ENCODE measurements at regions not wholly inside any gene's neighbourhood (a gene's known extent, or its start where the extent isn't known, plus 50 kb on each side); places are given as distances from the start of the nearest gene placed in this dataset.

- TF ChIP-seq, protein P1, sequence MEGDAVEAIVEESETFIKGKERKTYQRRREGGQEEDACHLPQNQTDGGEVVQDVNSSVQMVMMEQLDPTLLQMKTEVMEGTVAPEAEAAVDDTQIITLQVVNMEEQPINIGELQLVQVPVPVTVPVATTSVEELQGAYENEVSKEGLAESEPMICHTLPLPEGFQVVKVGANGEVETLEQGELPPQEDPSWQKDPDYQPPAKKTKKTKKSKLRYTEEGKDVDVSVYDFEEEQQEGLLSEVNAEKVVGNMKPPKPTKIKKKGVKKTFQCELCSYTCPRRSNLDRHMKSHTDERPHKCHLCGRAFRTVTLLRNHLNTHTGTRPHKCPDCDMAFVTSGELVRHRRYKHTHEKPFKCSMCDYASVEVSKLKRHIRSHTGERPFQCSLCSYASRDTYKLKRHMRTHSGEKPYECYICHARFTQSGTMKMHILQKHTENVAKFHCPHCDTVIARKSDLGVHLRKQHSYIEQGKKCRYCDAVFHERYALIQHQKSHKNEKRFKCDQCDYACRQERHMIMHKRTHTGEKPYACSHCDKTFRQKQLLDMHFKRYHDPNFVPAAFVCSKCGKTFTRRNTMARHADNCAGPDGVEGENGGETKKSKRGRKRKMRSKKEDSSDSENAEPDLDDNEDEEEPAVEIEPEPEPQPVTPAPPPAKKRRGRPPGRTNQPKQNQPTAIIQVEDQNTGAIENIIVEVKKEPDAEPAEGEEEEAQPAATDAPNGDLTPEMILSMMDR (IDR thresholded peaks at IDR 0.05; ENCODE audit: insufficient read depth, low read length, poor library complexity, severe bottlenecking), result no peak
- H3K36me3 ChIP-seq (ENCODE audit: control insufficient read depth, insufficient read depth, low read length), result no peaks in the 10 kb centered on the region
- no peaks in the 10 kb centered on the region; the same call in none of the 2 replicates for H3K27me3 ChIP-seq (replicated peaks; ENCODE audit: control insufficient read depth, insufficient read depth, low read length)
- no peak overlapping the region for H3K4me3 ChIP-seq (replicated peaks; ENCODE audit: low read depth, low read length)
- DNase-seq (ENCODE audit: extremely low read depth, insufficient read length), result no peak
Measured at GRCh38 chr6:1178590-1178989, 133.3 kb upstream of the FOXQ1 start.

- H3K4me3 ChIP-seq (replicated peaks; ENCODE audit: low read depth, low read length), result no peak overlapping the region
- DNase-seq (ENCODE audit: extremely low read depth, insufficient read length), result no peak
- TF ChIP-seq, protein P1 (IDR thresholded peaks at IDR 0.05; ENCODE audit: insufficient read depth, low read length, poor library complexity, severe bottlenecking), result no peak
- no peaks in the 10 kb centered on the region; the same call in none of the 2 replicates for H3K27me3 ChIP-seq (replicated peaks; ENCODE audit: control insufficient read depth, insufficient read depth, low read length)
- no peaks in the 10 kb centered on the region for H3K36me3 ChIP-seq (ENCODE audit: control insufficient read depth, insufficient read depth, low read length)
Measured at GRCh38 chr6:1176567-1176966, 135.3 kb upstream of the FOXQ1 start.

GRCh38 chr6:1175877-1176276 is 136.0 kb upstream of the FOXQ1 start:
- TF ChIP-seq, protein P1 (IDR thresholded peaks at IDR 0.05; ENCODE audit: insufficient read depth, low read length, poor library complexity, severe bottlenecking), result no peak
- Histone ChIP-seq H3K4me3 (replicated peaks; ENCODE audit: low read depth, low read length) (no peak overlapping the region), H3K27me3 (replicated peaks; ENCODE audit: control insufficient read depth, insufficient read depth, low read length) (no peaks in the 10 kb centered on the region; the same call in none of the 2 replicates), H3K36me3 (ENCODE audit: control insufficient read depth, insufficient read depth, low read length) (no peaks in the 10 kb centered on the region)
- no peak for DNase-seq (ENCODE audit: extremely low read depth, insufficient read length)

DNA sequence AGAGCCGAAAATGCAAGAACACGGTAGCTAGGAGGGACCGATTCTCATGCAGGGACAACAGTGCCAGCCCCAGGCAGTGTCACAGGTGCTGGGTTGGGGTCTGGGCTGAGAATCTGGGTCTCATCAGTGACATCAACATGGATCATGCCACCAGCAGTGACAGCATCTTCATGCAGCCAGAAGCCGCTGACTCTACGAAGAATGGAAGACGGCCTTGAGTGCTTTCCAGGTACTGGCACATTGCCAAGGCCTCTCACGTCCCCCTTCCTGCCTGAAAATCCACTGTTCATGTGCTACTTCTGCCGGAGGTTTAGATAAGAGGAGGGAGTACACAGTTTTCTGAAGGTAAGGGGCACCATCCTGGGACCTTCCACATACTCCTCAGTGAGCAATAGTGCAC is 141.1 kb upstream of the FOXQ1 start:
- H3K27me3 ChIP-seq (replicated peaks; ENCODE audit: control insufficient read depth, insufficient read depth, low read length), result no peaks in the 10 kb centered on the region; the same call in 1 of the 2 replicates
- H3K4me3 ChIP-seq (replicated peaks; ENCODE audit: low read depth, low read length), result no peak overlapping the region
- no peaks in the 10 kb centered on the region for H3K36me3 ChIP-seq (ENCODE audit: control insufficient read depth, insufficient read depth, low read length)
- no peak for DNase-seq (ENCODE audit: extremely low read depth, insufficient read length)
- TF ChIP-seq, protein P1 (IDR thresholded peaks at IDR 0.05; ENCODE audit: insufficient read depth, low read length, poor library complexity, severe bottlenecking), result no peak

GRCh38 chr6:1164600-1164999 is 147.3 kb upstream of the FOXQ1 start:
- Histone ChIP-seq H3K4me3 (replicated peaks; ENCODE audit: low read depth, low read length) (no peak overlapping the region), H3K27me3 (replicated peaks; ENCODE audit: control insufficient read depth, insufficient read depth, low read length) (no peaks in the 10 kb centered on the region; the same call in 1 of the 2 replicates), H3K36me3 (ENCODE audit: control insufficient read depth, insufficient read depth, low read length) (no peaks in the 10 kb centered on the region)
- DNase-seq (ENCODE audit: extremely low read depth, insufficient read length), result no peak
- TF ChIP-seq, protein P1 (IDR thresholded peaks at IDR 0.05; ENCODE audit: insufficient read depth, low read length, poor library complexity, severe bottlenecking), result no peak

DNA sequence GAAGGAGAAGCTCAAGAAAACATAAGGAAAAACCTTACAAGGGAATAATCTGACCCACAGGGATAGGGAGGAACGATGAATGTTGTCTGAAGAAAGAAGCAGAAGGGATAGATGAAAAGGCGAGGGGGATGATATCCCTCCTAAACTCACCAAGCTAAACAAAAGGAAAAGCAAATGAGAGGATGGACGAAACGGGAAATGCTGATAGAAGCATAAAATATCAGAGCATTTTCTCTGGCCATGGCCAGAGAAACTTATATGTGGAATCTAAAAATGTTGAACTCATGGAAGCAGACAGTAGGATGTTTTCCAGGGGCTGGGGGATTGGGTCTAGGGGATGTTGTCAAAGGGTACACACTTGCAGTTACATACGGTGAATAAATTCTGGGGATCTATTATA is 148.4 kb upstream of the FOXQ1 start:
- no peak for DNase-seq (ENCODE audit: extremely low read depth, insufficient read length)
- no peaks in the 10 kb centered on the region; the same call in 1 of the 2 replicates for H3K27me3 ChIP-seq (replicated peaks; ENCODE audit: control insufficient read depth, insufficient read depth, low read length)
- TF ChIP-seq, protein P1 (IDR thresholded peaks at IDR 0.05; ENCODE audit: insufficient read depth, low read length, poor library complexity, severe bottlenecking), result no peak
- H3K36me3 ChIP-seq (ENCODE audit: control insufficient read depth, insufficient read depth, low read length), result no peaks in the 10 kb centered on the region
- H3K4me3 ChIP-seq (replicated peaks; ENCODE audit: low read depth, low read length), result no peak overlapping the region
